Activated CD8-positive, alpha-beta T cell treated with anti-CD3 and anti-CD28 coated beads for 36 hours (primary cell): ENCODE measurements at regions not wholly inside any gene's neighbourhood (a gene's known extent, or its start where the extent isn't known, plus 50 kb on each side); places are given as distances from the start of the nearest gene placed in this dataset.
"Not testable (repeated sequence)": the region's sequence is repeated elsewhere in the genome, so short reads cannot be mapped to it uniquely, and the experiment has no call there.

Experiments used
- ATAC-seq: fragments of 200-7000 bp; cut with Tn5 transposase; one replicate; pipeline ENCODE4 v1.10.0; 2021; ENCODE audit warnings: mild to moderate bottlenecking, moderate library complexity
- CTCF ChIA-PET: fragments of 350-600 bp; sonication (Branson Sonifier 250); formaldehyde crosslinking; loops from one replicate; lab custom pipeline; 2021; ENCODE audit warnings: antibody characterized with exemption; lab: Charles Lee
- POLR2A ChIA-PET: fragments of 350-600 bp; sonication (Branson Sonifier 250); formaldehyde crosslinking; loops from one replicate; lab custom pipeline; 2021; ENCODE audit warnings: antibody characterized with exemption; lab: Charles Lee
- DNase-seq: peaks from one replicate; pipeline ENCODE4 v3.0.0-alpha.2; 2020
- H3K27ac Mint-ChIP-seq: one replicate; pipeline ENCODE4 v1.8.0; 2021; ENCODE audit warnings: mild to moderate bottlenecking, mixed read lengths
- H3K27me3 Mint-ChIP-seq: one replicate; pipeline ENCODE4 v1.8.0; 2021; ENCODE audit warnings: mixed read lengths
- H3K36me3 Mint-ChIP-seq: one replicate; pipeline ENCODE4 v1.8.0; 2021; ENCODE audit warnings: low read depth, mixed read lengths
- H3K4me1 Mint-ChIP-seq: one replicate; pipeline ENCODE4 v1.8.0; 2021; ENCODE audit warnings: low read depth, mixed read lengths
- H3K4me3 Mint-ChIP-seq: one replicate; pipeline ENCODE4 v1.8.0; 2021; ENCODE audit warnings: mild to moderate bottlenecking, moderate library complexity, mixed read lengths
- H3K9me3 Mint-ChIP-seq: one replicate; pipeline ENCODE4 v1.8.0; 2021; ENCODE audit warnings: mixed read lengths
- intact Hi-C: fragments of 100-400 bp; cut with micrococcal nuclease; formaldehyde crosslinking; loops from one replicate; pipeline ENCODE4 v1.10.0; 2022
- TF ChIP-seq, protein P1 (sequence below): fragments of 200-600 bp; IDR thresholded peaks from one replicate; pipeline ENCODE4 v1.8.0; 2022; ENCODE audit warnings: antibody characterized with exemption, mild to moderate bottlenecking

DNA sequence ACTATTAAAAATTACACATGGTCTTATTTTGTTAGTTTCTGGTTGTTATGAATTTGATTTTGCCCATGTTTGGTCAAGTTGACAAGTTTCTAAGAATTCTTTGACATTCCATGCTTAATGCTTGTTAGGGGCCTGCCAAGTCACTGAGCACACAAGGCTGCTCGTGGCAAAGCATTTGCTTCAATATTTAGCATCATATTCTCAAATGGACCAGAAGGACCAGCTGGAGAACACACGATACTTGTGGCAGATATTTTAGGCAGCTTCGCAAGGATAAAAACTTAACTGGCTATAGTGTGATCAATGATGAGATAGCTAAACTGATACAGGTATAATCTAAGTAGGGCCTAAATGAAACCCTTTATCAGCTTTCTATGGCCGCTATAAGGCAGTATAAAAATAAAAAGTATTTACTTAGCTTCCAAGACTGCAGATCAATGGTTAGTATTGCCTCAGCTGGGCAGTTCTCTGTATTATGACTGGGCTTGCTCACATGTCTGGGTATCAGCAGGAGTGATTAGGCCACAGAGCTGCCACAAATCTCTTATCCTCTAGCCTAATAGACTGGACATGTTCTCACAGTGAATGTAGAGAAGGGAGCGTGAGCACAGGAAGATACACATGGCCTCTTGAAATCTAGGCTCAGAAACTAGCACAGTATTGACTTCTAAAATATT lies 155.9 kb upstream of the SPRY2 start:
- Mint-ChIP-seq H3K9me3 (no peaks in the 10 kb centered on the region), H3K27ac (no peak overlapping the region), H3K27me3 (peaks cover 2% of the 10 kb centered on the region), H3K4me3 (no peak overlapping the region), H3K36me3 (no peaks in the 10 kb centered on the region), H3K4me1 (no peaks in the 10 kb centered on the region)
- ATAC-seq: no peak
- intact Hi-C loops: no loop called here
- ChIA-PET POLR2A (no interaction called here), CTCF (no interaction called here)
- TF ChIP-seq, protein P1, sequence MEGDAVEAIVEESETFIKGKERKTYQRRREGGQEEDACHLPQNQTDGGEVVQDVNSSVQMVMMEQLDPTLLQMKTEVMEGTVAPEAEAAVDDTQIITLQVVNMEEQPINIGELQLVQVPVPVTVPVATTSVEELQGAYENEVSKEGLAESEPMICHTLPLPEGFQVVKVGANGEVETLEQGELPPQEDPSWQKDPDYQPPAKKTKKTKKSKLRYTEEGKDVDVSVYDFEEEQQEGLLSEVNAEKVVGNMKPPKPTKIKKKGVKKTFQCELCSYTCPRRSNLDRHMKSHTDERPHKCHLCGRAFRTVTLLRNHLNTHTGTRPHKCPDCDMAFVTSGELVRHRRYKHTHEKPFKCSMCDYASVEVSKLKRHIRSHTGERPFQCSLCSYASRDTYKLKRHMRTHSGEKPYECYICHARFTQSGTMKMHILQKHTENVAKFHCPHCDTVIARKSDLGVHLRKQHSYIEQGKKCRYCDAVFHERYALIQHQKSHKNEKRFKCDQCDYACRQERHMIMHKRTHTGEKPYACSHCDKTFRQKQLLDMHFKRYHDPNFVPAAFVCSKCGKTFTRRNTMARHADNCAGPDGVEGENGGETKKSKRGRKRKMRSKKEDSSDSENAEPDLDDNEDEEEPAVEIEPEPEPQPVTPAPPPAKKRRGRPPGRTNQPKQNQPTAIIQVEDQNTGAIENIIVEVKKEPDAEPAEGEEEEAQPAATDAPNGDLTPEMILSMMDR: no peak
- no peak for DNase-seq

DNA sequence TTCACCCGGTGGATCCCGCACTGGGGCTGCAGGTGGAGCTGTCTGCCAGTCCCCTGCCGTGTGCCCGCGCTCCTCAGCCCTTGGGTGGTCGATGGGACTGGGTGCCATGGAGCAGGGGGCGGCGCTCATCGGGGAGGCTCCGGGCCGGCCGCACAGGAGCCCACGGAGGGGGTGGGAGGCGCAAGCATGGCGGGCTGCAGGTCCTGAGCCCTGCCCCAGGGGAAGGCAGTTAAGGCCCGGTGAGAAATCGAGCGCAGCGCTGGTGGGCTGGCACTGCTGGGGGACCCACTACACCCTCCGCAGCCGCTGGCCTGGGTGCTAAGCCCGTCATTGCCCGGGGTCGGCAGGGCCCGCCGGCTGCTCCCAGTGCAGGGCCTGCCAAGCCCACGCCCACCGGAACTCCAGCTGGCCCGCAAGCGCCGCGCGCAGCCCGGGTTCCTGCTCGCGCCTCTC lies 149.6 kb upstream of the SPRY2 start:
- H3K27ac Mint-ChIP-seq, ATAC-seq, CTCF ChIA-PET, H3K9me3 Mint-ChIP-seq, POLR2A ChIA-PET, DNase-seq, H3K4me1 Mint-ChIP-seq, H3K27me3 Mint-ChIP-seq, H3K36me3 Mint-ChIP-seq, H3K4me3 Mint-ChIP-seq, intact Hi-C loops: not testable (repeated sequence)

DNA sequence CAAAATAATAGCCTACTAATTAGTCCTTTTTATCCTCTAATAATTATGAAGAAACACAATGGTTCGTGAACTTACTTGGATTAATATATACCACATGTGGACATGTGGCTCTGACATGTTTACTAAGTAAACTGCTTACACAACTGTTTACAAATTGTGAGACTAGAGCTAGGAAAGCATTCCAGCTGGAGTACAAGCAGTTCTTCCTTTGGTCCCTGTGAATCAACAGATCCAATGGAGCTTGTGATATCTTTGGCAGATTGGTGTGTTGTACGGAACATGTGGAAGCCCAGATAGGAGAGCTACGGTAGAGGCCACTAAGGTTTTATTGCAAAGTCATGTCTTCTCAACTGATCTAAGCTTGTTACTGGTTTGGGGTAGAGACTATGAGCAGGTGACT lies 145.5 kb upstream of the SPRY2 start:
- H3K36me3 Mint-ChIP-seq: no peaks in the 10 kb centered on the region
- no peak overlapping the region for H3K27ac Mint-ChIP-seq
- ChIA-PET CTCF (no interaction called here), POLR2A (no interaction called here)
- intact Hi-C loops: no loop called here
- H3K4me1 Mint-ChIP-seq: no peaks in the 10 kb centered on the region
- H3K4me3 Mint-ChIP-seq: no peak overlapping the region
- ATAC-seq (no peak), DNase-seq (no peak)
- no peaks in the 10 kb centered on the region for H3K27me3 Mint-ChIP-seq
- TF ChIP-seq, protein P1: no peak
- H3K9me3 Mint-ChIP-seq: no peaks in the 10 kb centered on the region

DNA sequence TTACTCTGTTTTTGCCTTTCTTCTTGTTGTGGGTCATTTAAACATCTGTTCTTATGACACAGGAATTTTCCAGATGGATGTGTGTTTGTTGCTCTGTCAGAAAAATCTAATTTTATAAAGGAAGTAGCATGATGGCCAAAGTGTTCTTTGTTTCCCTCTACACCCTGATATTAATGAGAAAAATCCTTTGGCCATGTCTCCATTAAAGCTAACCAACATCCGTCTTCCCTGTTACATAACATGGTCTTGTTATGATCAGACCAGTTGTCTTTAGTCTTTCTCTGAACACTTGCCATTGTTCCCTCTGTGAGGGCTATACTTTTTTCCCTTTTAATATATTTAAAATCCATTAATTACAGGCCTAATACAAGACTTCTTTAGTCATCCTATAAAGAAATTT lies 142.2 kb upstream of the SPRY2 start:
- POLR2A ChIA-PET: no interaction called here
- intact Hi-C loops: no loop called here
- no peaks in the 10 kb centered on the region for H3K9me3 Mint-ChIP-seq
- no peaks in the 10 kb centered on the region for H3K27me3 Mint-ChIP-seq
- DNase-seq (no peak), ATAC-seq (no peak)
- no peak overlapping the region for H3K4me3 Mint-ChIP-seq
- H3K4me1 Mint-ChIP-seq: no peaks in the 10 kb centered on the region
- CTCF ChIA-PET: no interaction called here
- no peak overlapping the region for H3K27ac Mint-ChIP-seq
- TF ChIP-seq, protein P1: no peak
- H3K36me3 Mint-ChIP-seq: no peaks in the 10 kb centered on the region

DNA sequence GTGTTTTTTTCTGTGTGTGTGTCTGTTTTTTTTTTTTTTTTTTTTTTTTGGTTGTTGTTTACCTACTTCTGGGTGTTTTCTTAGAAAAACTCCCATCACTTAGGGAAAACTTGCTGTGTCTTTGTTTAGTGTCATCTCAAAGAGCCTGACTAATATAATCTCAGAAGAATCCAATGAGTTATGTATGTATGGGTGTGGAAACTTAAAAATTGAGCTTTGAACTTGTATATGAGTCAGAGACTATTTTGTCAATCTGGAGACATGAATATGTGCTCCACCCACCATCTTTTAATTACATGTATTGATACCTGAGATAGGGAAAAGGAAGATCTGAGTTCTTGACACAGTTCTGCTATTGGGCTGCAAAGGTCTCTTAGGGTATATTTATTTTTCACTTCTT lies 140.7 kb upstream of the SPRY2 start:
- intact Hi-C loops: no loop called here
- TF ChIP-seq, protein P1: no peak
- Mint-ChIP-seq H3K9me3 (no peaks in the 10 kb centered on the region), H3K27me3 (no peaks in the 10 kb centered on the region), H3K4me1 (no peaks in the 10 kb centered on the region), H3K4me3 (no peak overlapping the region), H3K36me3 (no peaks in the 10 kb centered on the region), H3K27ac (no peak overlapping the region)
- CTCF ChIA-PET: no interaction called here
- ATAC-seq (no peak), DNase-seq (no peak)
- POLR2A ChIA-PET: no interaction called here
